Caco-2 (cell line): ENCODE measurements at regions not wholly inside any gene's neighbourhood (a gene's known extent, or its start where the extent isn't known, plus 50 kb on each side); places are given as distances from the start of the nearest gene placed in this dataset.

Source experiments
- BruUV-seq: library from RNA; stranded (reverse); fragments of 400-500 nt; replicated peaks from 2 replicates; lab custom pipeline; 2021; lab: Mats Ljungman, UMichigan
- CTCF ChIA-PET: fragments of 300-600 bp; sonication (Branson Sonifier 250); formaldehyde crosslinking; loops from one replicate; lab custom pipeline; 2022; ENCODE audit warnings: antibody characterized with exemption; lab: Charles Lee
- POLR2A ChIA-PET: fragments of 300-600 bp; sonication (Branson Sonifier 250); formaldehyde crosslinking; loops from one replicate; lab custom pipeline; 2022; ENCODE audit warnings: antibody characterized with exemption; lab: Charles Lee
- DNase-seq, 2 experiments: peaks; one replicate each; pipeline versions ENCODE4 v3.0.0 to v3.0.0-alpha.2; 2020 to 2022
- H3K27me3 ChIP-seq: replicated peaks from 2 replicates; pipeline ENCODE4 v1.6.0; 2011; ENCODE audit warnings: low read length; ENCODE audit not compliant: control insufficient read depth, insufficient read depth
- H3K36me3 ChIP-seq: 2 replicates; pipeline ENCODE4 v1.5.1; 2011; ENCODE audit warnings: low read length; ENCODE audit not compliant: control insufficient read depth, insufficient read depth
- H3K4me1 ChIP-seq: fragments of 250-450 bp; sonication (Bioruptor Pico); 2 replicates; pipeline ENCODE4 v1.5.1; 2020; ENCODE audit warnings: mild to moderate bottlenecking
- H3K4me3 ChIP-seq: 2 replicates; pipeline ENCODE4 v1.5.1; 2011; ENCODE audit warnings: low read depth, mild to moderate bottlenecking, control low read depth, low read length
- H3K9me3 ChIP-seq: fragments of 250-450 bp; sonication (Bioruptor Pico); 2 replicates; pipeline ENCODE4 v1.5.1; 2020; ENCODE audit warnings: mild to moderate bottlenecking, moderate library complexity
- H3K27ac Mint-ChIP-seq: one replicate; pipeline ENCODE4 v1.8.0; 2022; ENCODE audit warnings: mixed read lengths; ENCODE audit not compliant: unreplicated experiment
- H3K27me3 Mint-ChIP-seq: one replicate; pipeline ENCODE4 v1.8.0; 2022; ENCODE audit warnings: mixed read lengths; ENCODE audit not compliant: insufficient read depth, unreplicated experiment
- H3K36me3 Mint-ChIP-seq: one replicate; pipeline ENCODE4 v1.8.0; 2022; ENCODE audit warnings: mild to moderate bottlenecking, mixed read lengths; ENCODE audit not compliant: insufficient read depth, unreplicated experiment
- H3K4me1 Mint-ChIP-seq: one replicate; pipeline ENCODE4 v1.8.0; 2022; ENCODE audit warnings: low read depth, mixed read lengths; ENCODE audit not compliant: unreplicated experiment
- H3K4me3 Mint-ChIP-seq: one replicate; pipeline ENCODE4 v1.8.0; 2022; ENCODE audit warnings: mild to moderate bottlenecking, moderate library complexity, mixed read lengths; ENCODE audit not compliant: unreplicated experiment
- H3K9me3 Mint-ChIP-seq: one replicate; pipeline ENCODE4 v1.8.0; 2022; ENCODE audit warnings: mixed read lengths; ENCODE audit not compliant: unreplicated experiment
- intact Hi-C: fragments of 100-400 bp; cut with micrococcal nuclease; formaldehyde crosslinking; loops from one replicate; pipeline ENCODE4 v1.10.0; 2022; ENCODE audit not compliant: unreplicated experiment
- TF ChIP-seq, protein P1 (sequence below), 2 experiments: fragments of 200-600 bp in 1 of 2; IDR thresholded peaks; 1 replicate in 1 of 2; 2 replicates in 1 of 2; pipeline versions ENCODE4 v1.5.1 to v1.8.0; 2011 to 2022; ENCODE audit warnings: antibody characterized with exemption in 1 of 2, control low read depth in 1 of 2, inconsistent platforms in 1 of 2, low read depth in 1 of 2, low read length in 1 of 2, mild to moderate bottlenecking in 1 of 2, moderate library complexity in 1 of 2; ENCODE audit not compliant: insufficient read depth in 1 of 2, severe bottlenecking in 1 of 2, unreplicated experiment in 1 of 2

DNA sequence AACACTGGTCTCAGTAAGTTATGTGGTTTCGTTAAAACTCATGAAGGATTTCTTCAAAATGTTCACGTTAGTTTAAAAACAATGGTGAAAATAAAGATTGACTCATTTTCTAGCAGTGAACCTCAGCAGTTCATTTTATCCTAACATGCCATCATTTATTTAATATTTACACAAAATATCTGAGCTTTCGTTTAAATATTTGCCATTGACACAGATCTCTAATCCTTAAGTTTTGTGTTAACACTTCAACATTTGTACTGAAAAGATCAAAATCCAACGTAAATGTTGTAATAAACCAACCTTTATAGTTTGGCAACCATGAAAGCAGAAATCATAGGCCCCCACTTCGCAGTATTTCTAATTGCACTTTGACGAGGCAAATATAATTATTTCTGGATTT, 1129.5 kb downstream of the PLA2G4A start:
- POLR2A ChIA-PET = no interaction called here

DNA sequence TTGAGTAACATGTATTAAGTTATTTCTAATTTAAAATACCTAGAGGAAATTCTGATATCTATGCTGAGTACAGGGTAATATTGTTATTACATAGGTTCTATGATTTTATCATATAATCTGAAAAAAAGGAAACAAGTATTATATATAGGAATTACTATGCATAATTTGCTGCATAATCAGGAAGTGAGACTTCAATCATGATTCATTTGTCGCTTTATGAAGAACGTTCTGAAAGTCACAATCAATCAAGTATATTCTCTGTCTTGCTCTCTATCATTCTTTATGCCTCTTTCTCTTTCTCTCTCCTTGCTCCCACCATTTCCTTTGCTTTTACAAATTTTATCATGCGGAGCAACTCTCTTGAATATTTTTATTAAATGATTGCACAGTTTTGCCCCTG, 1130.3 kb downstream of the PLA2G4A start:
- intact Hi-C loops = no loop called here
- Mint-ChIP-seq H3K9me3 (no peaks in the 10 kb centered on the region), H3K4me1 (no peaks in the 10 kb centered on the region), H3K27me3 (no peaks in the 10 kb centered on the region), H3K4me3 (no peak overlapping the region), H3K27ac (no peak overlapping the region), H3K36me3 (no peaks in the 10 kb centered on the region)
- H3K27me3 ChIP-seq = no peaks in the 10 kb centered on the region
- H3K4me3 ChIP-seq = no peak overlapping the region
- DNase-seq = no peak
- TF ChIP-seq, protein P1, sequence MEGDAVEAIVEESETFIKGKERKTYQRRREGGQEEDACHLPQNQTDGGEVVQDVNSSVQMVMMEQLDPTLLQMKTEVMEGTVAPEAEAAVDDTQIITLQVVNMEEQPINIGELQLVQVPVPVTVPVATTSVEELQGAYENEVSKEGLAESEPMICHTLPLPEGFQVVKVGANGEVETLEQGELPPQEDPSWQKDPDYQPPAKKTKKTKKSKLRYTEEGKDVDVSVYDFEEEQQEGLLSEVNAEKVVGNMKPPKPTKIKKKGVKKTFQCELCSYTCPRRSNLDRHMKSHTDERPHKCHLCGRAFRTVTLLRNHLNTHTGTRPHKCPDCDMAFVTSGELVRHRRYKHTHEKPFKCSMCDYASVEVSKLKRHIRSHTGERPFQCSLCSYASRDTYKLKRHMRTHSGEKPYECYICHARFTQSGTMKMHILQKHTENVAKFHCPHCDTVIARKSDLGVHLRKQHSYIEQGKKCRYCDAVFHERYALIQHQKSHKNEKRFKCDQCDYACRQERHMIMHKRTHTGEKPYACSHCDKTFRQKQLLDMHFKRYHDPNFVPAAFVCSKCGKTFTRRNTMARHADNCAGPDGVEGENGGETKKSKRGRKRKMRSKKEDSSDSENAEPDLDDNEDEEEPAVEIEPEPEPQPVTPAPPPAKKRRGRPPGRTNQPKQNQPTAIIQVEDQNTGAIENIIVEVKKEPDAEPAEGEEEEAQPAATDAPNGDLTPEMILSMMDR (IDR thresholded peaks at IDR 0.05; ENCODE audit: insufficient read depth in 1 of 2, low read depth in 1 of 2, low read length in 1 of 2, severe bottlenecking in 1 of 2, unreplicated experiment in 1 of 2) = no peak
- no peaks in the 10 kb centered on the region for H3K9me3 ChIP-seq
- H3K4me1 ChIP-seq = no peaks in the 10 kb centered on the region
- no TSS peak for BruUV-seq
- H3K36me3 ChIP-seq = no peaks in the 10 kb centered on the region
- ChIA-PET POLR2A (no interaction called here), CTCF (no interaction called here)

More for the DNA sequence above, 1129.5 kb downstream of the PLA2G4A start:
- Mint-ChIP-seq H3K36me3 (no peaks in the 10 kb centered on the region), H3K4me3 (no peak overlapping the region), H3K4me1 (no peaks in the 10 kb centered on the region), H3K9me3 (no peaks in the 10 kb centered on the region), H3K27ac (no peak overlapping the region), H3K27me3 (no peaks in the 10 kb centered on the region)
- intact Hi-C loops = no loop called here
- CTCF ChIA-PET = no interaction called here
- no peaks in the 10 kb centered on the region for H3K4me1 ChIP-seq
- TF ChIP-seq, protein P1 (IDR thresholded peaks at IDR 0.05; ENCODE audit: insufficient read depth in 1 of 2, low read depth in 1 of 2, low read length in 1 of 2, severe bottlenecking in 1 of 2, unreplicated experiment in 1 of 2) = no peak
- no peaks in the 10 kb centered on the region for H3K9me3 ChIP-seq
- BruUV-seq = no TSS peak
- H3K27me3 ChIP-seq = no peaks in the 10 kb centered on the region
- H3K4me3 ChIP-seq = no peak overlapping the region
- no peak for DNase-seq
- H3K36me3 ChIP-seq = no peaks in the 10 kb centered on the region

DNA sequence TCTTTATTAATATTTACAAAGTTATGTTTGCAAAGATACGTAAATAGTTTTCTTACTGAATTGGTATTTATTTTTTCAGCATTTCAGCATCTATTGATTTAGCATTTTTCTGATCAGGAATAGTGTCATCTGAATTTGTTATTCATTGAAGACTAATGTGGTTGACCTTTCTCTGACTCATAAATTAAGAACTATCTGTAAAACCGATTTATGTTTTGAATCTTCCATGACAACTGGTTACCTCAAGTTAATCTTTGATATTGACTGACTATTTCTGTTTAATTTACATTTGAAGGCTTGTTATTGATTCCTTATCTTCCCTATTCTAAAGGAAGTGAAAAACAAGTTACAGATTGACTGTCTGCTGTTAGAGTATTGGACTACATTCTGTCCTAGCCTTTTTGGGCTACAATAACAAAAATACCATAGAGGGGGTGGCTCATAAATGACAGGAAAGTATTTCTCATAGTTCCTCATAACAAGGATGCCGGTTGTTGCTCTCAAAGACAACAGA, 1131.4 kb downstream of the PLA2G4A start:
- no peaks in the 10 kb centered on the region for H3K36me3 ChIP-seq
- POLR2A ChIA-PET = no interaction called here
- CTCF ChIA-PET = no interaction called here
- intact Hi-C loops = no loop called here
- H3K9me3 ChIP-seq = no peaks in the 10 kb centered on the region
- H3K4me3 Mint-ChIP-seq = no peak overlapping the region
- H3K4me1 Mint-ChIP-seq = no peaks in the 10 kb centered on the region
- H3K27me3 ChIP-seq = no peaks in the 10 kb centered on the region
- no peak overlapping the region for H3K4me3 ChIP-seq
- no peak overlapping the region for H3K27ac Mint-ChIP-seq
- no TSS peak for BruUV-seq
- H3K9me3 Mint-ChIP-seq = no peaks in the 10 kb centered on the region
- no peaks in the 10 kb centered on the region for H3K4me1 ChIP-seq
- TF ChIP-seq, protein P1 (IDR thresholded peaks at IDR 0.05; ENCODE audit: insufficient read depth in 1 of 2, low read depth in 1 of 2, low read length in 1 of 2, severe bottlenecking in 1 of 2, unreplicated experiment in 1 of 2) = no peak
- no peak for DNase-seq
- H3K27me3 Mint-ChIP-seq = no peaks in the 10 kb centered on the region
- no peaks in the 10 kb centered on the region for H3K36me3 Mint-ChIP-seq
